Sigmoid colon (tissue), 6 donors: ENCODE measurements at regions not wholly inside any gene's neighbourhood (a gene's known extent, or its start where the extent isn't known, plus 50 kb on each side); places are given as distances from the start of the nearest gene placed in this dataset.

ENCODE experiments used
- DNase-seq: peaks from one replicate; pipeline ENCODE4 v3.0.0-alpha.2; 2019
- H3K27ac ChIP-seq, 4 donors: fragments of 200-600 bp; sonication (generic); one replicate each; pipeline ENCODE4 v1.5.1; 2016 to 2019; ENCODE audit warnings: mild to moderate bottlenecking in 1 of 4
- H3K27me3 ChIP-seq, 3 donors: fragments of 200-600 bp; sonication (generic); one replicate each; pipeline ENCODE4 v1.5.1; 2019; ENCODE audit warnings: mild to moderate bottlenecking in 1 of 3
- H3K36me3 ChIP-seq, 4 donors: fragments of 200-600 bp; sonication (generic); one replicate each; pipeline ENCODE4 v1.5.1; 2016 to 2019
- H3K4me1 ChIP-seq, 4 donors: fragments of 200-600 bp; sonication (generic); one replicate each; pipeline ENCODE4 v1.5.1; 2017 to 2019
- H3K4me3 ChIP-seq, 4 donors: fragments of 200-600 bp; sonication (generic); one replicate each; pipeline ENCODE4 v1.5.1; 2017 to 2019; ENCODE audit warnings: mild to moderate bottlenecking in 2 of 4, moderate library complexity in 1 of 4
- H3K9me3 ChIP-seq, 4 donors: fragments of 200-600 bp in 3 of 4; sonication (generic) in 3 of 4; one replicate each; pipeline versions ENCODE4 v1.5.1 to v1.6.1; 2013 to 2019
- CTCF ChIP-seq, 4 experiments: fragments of 450-650 bp in 3 of 4; fragments of 200-600 bp in 1 of 4; IDR thresholded peaks; one replicate each; pipeline ENCODE4 v1.5.1; 2016 to 2019; ENCODE audit warnings: antibody characterized with exemption in 4 of 4, mild to moderate bottlenecking in 3 of 4, moderate library complexity in 2 of 4
- EP300 ChIP-seq, 4 donors: sonication (generic); formaldehyde crosslinking; IDR thresholded peaks; one replicate each; pipeline ENCODE4 v1.6.1; 2017; ENCODE audit warnings: antibody characterized with exemption in 4 of 4
- POLR2A ChIP-seq, 2 donors: fragments of 450-650 bp; IDR thresholded peaks; one replicate each; pipeline ENCODE4 v1.6.1; 2016; ENCODE audit warnings: antibody characterized with exemption in 2 of 2, mild to moderate bottlenecking in 2 of 2, moderate library complexity in 2 of 2
- POLR2AphosphoS5 ChIP-seq, 4 donors: sonication (generic); formaldehyde crosslinking; IDR thresholded peaks; one replicate each; pipeline ENCODE4 v1.6.1; 2017; ENCODE audit warnings: antibody characterized with exemption in 4 of 4
- WGBS, 2 donors: extraction: QIAGEN DNeasy Blood & Tissue Kit; methylation state at CpG; one replicate each; pipeline ENCODE4 v1.1.7; 2013; 5-methylcytosine and 5-hydroxymethylcytosine counted together
- intact Hi-C: fragments of 100-400 bp; cut with DNase I; formaldehyde crosslinking; loops from one replicate; pipeline ENCODE4 v1.15.1; 2023
- donor health status: healthy with polysubstance abuse.
- donor health status: healthy.

GRCh38 chr2:19536136-19536535 lies 177.7 kb upstream of the OSR1 start:
- no peak for DNase-seq
- no peak overlapping the region for H3K4me3 ChIP-seq
- H3K27ac ChIP-seq = no peak overlapping the region
- 66 to 70% methylated on average over 3 of the region's 3 CpGs for WGBS, 2 donors
- H3K36me3 ChIP-seq = no peaks in the 10 kb centered on the region
- TF ChIP-seq POLR2A (IDR thresholded peaks at IDR 0.05) = no peak
- TF ChIP-seq EP300 (IDR thresholded peaks at IDR 0.05) = no peak
- TF ChIP-seq POLR2AphosphoS5 (IDR thresholded peaks at IDR 0.05) = no peak
- TF ChIP-seq CTCF (IDR thresholded peaks at IDR 0.05) = no peak
- H3K9me3 ChIP-seq = no peaks in the 10 kb centered on the region
- peaks cover 0 to 33% (median 14%) of the 10 kb centered on the region in 4 donors for H3K4me1 ChIP-seq
- intact Hi-C loops = no loop called here
- H3K27me3 ChIP-seq = no peaks in the 10 kb centered on the region

GRCh38 chr2:19532547-19533196 lies 174.2 kb upstream of the OSR1 start:
- Histone ChIP-seq H3K4me1 (peaks cover 0 to 2% (median under 1%) of the 10 kb centered on the region in 4 donors), H3K36me3 (no peaks in the 10 kb centered on the region), H3K9me3 (no peaks in the 10 kb centered on the region), H3K4me3 (no peak overlapping the region), H3K27me3 (no peaks in the 10 kb centered on the region), H3K27ac (no peak overlapping the region)
- TF ChIP-seq POLR2AphosphoS5 (IDR thresholded peaks at IDR 0.05) (no peak), POLR2A (IDR thresholded peaks at IDR 0.05) (no peak), CTCF (IDR thresholded peaks at IDR 0.05) (no peak), EP300 (IDR thresholded peaks at IDR 0.05) (no peak)
- no peak for DNase-seq
- intact Hi-C loops = no loop called here
- 98 to 99% methylated on average over 1 of the region's 1 CpG for WGBS, 2 donors

GRCh38 chr2:19529677-19530076 lies 171.3 kb upstream of the OSR1 start:
- no peak for DNase-seq
- no peak for TF ChIP-seq POLR2AphosphoS5 (IDR thresholded peaks at IDR 0.05)
- no peak for TF ChIP-seq EP300 (IDR thresholded peaks at IDR 0.05)
- TF ChIP-seq POLR2A (IDR thresholded peaks at IDR 0.05) = no peak
- H3K4me1 ChIP-seq = no peaks in the 10 kb centered on the region
- H3K9me3 ChIP-seq = no peaks in the 10 kb centered on the region
- intact Hi-C loops = no loop called here
- H3K27me3 ChIP-seq = no peaks in the 10 kb centered on the region
- no peaks in the 10 kb centered on the region for H3K36me3 ChIP-seq
- H3K27ac ChIP-seq = no peak overlapping the region
- WGBS, 2 donors = 72 to 84% methylated on average over 3 of the region's 3 CpGs
- no peak overlapping the region for H3K4me3 ChIP-seq

- WGBS, 2 donors = 80 to 89% methylated on average over 2 of the region's 2 CpGs
- Histone ChIP-seq H3K27ac (no peak overlapping the region), H3K27me3 (no peaks in the 10 kb centered on the region)
Measured at GRCh38 chr2:19527771-19528170, 169.3 kb upstream of the OSR1 start.

GRCh38 chr2:19525313-19525712 lies 166.9 kb upstream of the OSR1 start:
- TF ChIP-seq CTCF (IDR thresholded peaks at IDR 0.05) (no peak), POLR2A (IDR thresholded peaks at IDR 0.05) (no peak), EP300 (IDR thresholded peaks at IDR 0.05) (no peak), POLR2AphosphoS5 (IDR thresholded peaks at IDR 0.05) (no peak)
- Histone ChIP-seq H3K27ac (no peak overlapping the region), H3K27me3 (no peaks in the 10 kb centered on the region), H3K36me3 (no peaks in the 10 kb centered on the region), H3K4me3 (no peak overlapping the region), H3K9me3 (no peaks in the 10 kb centered on the region), H3K4me1 (no peaks in the 10 kb centered on the region)
- 65 to 67% methylated on average over 2 of the region's 2 CpGs for WGBS, 2 donors
- DNase-seq = no peak
- intact Hi-C loops = no loop called here

More at GRCh38 chr2:19527771-19528170, 169.3 kb upstream of the OSR1 start:
- TF ChIP-seq POLR2AphosphoS5 (IDR thresholded peaks at IDR 0.05) = no peak
- TF ChIP-seq POLR2A (IDR thresholded peaks at IDR 0.05) = no peak
- no peak for TF ChIP-seq CTCF (IDR thresholded peaks at IDR 0.05)
- TF ChIP-seq EP300 (IDR thresholded peaks at IDR 0.05) = no peak
- DNase-seq = no peak
- H3K4me1 ChIP-seq = no peaks in the 10 kb centered on the region
- no peaks in the 10 kb centered on the region for H3K36me3 ChIP-seq
- intact Hi-C loops = no loop called here
- H3K4me3 ChIP-seq = no peak overlapping the region
- H3K9me3 ChIP-seq = no peaks in the 10 kb centered on the region
